Colon (tissue), 2 donors: ENCODE measurements at regions not wholly inside any gene's neighbourhood (a gene's known extent, or its start where the extent isn't known, plus 50 kb on each side); places are given as distances from the start of the nearest gene placed in this dataset.
"Not testable (repeated sequence)": the region's sequence is repeated elsewhere in the genome, so short reads cannot be mapped to it uniquely, and the experiment has no call there.

Source experiments
- FAIRE-seq: peaks from 2 replicates; lab custom pipeline; 2012; peaks lifted over from hg19 to GRCh38; lab: Jason Lieb, UNC
- donor health status: control.
- donor health status: control.

GRCh38 chr15:87722941-87723691, 533.4 kb downstream of the NTRK3 start:
- no peak for FAIRE-seq

DNA sequence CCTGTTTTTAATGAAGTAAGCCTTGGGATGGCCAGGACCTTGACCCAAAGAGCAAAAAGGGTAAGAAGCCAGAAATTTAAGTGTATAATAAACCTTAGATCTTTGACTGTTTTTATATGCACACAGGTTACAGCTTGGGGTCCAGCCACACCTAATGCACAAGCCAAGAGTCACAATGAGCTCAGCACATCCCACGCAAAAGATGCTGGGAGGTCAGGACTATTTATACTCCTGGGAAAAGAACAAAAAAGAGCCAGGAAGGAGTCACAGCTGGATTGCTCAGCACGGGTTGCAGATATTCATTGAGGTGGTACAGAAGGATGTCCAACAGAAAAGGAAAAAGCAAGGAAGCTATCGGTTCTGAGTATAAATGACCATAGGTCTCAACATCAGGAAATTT, 536.3 kb downstream of the NTRK3 start:
- no peak for FAIRE-seq

GRCh38 chr15:87716422-87716821, 540.1 kb downstream of the NTRK3 start:
- no peak for FAIRE-seq

DNA sequence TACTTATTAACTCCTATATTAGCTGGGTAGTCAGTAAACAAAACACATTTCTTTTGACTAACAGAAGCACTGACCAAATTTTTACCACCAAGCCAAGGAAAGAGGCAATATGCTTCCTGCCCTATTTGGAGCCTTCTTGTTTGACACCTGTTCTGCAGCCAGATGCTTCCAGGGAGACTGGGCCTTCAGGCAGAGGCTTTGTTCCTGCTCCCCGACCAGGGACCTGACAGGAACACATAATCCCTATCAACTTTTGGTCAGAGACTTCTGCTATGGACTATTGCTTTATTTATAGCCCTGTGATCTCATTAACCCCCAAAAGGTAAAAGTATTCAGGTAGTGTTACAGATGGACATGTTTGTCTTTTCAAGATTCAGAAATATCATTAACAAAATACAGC, 541.3 kb downstream of the NTRK3 start:
- no peak for FAIRE-seq

DNA sequence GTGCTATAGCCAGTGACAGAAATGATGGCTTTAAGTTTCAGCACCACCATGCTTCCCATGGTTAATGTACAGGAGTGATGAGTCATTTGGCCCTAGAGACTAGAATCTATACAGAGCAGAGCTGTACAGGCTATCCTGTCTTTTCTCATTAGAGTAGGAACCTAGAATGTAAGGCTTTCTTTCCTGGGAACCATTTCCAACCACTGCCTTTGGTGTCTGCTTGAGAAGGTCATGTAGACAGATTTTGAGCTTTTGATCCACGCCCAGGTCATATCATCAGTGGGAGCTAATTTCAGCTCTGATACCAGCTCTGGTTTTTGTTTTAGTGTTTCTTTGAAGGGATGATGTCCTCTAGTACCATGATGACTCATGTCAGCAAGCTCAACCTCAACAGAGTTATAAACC, 543.1 kb downstream of the NTRK3 start:
- FAIRE-seq, result no peak

DNA sequence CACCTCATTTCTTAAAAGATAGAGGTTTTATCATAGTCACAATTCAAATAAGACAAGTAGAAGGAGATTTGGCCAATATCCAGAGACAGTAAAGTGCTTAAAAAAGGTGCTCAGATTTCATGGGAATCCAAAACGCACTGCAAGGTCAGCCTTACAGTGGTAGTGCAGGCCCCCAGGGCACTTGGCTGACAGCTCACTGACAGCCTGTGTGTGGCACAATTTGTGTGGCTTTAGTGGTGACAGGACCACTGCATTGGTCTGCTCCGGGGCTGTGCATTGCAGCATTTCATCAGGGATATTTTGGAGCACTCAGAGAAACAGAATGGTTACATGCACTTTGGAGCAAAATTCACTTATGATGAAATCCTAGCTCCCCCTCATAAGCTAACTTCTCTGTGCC, 544.3 kb downstream of the NTRK3 start:
- FAIRE-seq, result no peak

GRCh38 chr15:87711026-87711425, 545.5 kb downstream of the NTRK3 start:
- no peak for FAIRE-seq

DNA sequence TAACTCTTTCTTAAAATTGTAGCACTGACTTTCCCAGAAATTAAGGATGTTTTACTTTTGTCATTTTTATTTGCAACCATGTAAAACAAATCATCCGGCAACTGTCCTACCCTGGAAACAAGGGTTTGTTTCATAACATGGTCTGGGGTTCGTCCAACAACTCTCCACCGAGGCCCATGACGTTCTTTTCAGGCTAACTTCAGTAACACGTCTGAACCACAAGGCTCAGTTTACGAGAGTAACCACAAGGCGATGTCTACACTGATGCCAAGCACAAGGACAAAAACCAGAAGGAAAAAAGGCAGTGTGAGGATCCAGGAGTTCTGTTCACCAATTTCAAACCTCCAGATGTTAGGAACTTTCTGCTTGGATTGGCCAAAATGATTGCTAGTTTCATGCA, 546.1 kb downstream of the NTRK3 start:
- FAIRE-seq, result no peak

DNA sequence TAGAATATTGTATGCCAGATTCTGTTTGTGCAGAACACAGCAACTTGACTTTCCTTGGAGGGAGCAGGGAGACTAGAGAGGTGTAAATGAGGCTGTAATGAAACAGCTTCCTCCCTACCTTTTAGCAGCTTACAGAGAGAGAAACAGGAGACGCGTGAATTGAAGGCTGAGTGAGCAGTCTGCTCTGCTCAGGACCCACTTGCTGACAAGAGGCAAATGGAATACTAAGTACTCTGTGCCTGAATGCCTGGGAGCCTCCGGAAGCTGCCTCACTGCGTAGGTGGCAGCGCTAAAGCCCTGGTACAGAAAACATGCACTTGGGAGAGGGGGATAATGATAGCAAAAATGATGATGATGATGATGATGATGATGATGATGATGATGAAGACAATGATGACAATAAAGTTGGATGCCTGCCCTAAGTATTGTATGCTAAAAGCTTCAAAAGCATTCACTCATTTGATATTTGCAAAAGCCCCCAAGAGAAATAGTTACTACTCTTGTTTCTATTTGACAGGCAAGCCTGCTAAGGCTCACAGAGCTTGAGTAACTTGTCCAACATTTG, 548.9 kb downstream of the NTRK3 start:
- no peak for FAIRE-seq

GRCh38 chr15:87707071-87707470, 549.5 kb downstream of the NTRK3 start:
- no peak for FAIRE-seq

- FAIRE-seq, result no peak
Measured at GRCh38 chr15:87706001-87706400, 550.5 kb downstream of the NTRK3 start.

- FAIRE-seq, result no peak
Measured at GRCh38 chr15:87704276-87704675, 552.3 kb downstream of the NTRK3 start.

GRCh38 chr15:87703327-87704111, 553.0 kb downstream of the NTRK3 start:
- no peak for FAIRE-seq

- no peak for FAIRE-seq
Measured at GRCh38 chr15:87702270-87702669, 554.3 kb downstream of the NTRK3 start.

- FAIRE-seq, result not testable (repeated sequence)
Measured at GRCh38 chr15:87698467-87698866, 558.1 kb downstream of the NTRK3 start.

DNA sequence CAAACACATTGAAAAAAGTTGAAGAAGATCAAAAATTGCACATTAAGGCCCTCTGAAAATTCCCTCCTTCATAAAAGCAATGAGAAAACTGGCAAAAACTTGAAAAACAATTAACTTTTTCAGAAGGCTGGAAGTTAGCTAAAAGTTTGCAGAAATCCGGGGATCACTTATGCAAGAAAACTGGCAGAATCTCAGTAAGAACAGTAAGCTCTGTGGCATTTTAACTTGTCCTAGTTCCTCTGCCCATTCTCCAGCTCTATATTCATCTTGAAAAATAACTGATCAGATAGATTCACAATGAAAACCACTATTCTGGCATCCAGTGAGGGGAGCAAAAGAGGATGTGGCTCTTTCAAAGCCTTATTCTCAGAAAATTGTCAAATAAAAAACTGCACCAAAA, 566.8 kb downstream of the NTRK3 start:
- no peak for FAIRE-seq

GRCh38 chr15:87687523-87687870, 569.0 kb downstream of the NTRK3 start:
- FAIRE-seq, result no peak

DNA sequence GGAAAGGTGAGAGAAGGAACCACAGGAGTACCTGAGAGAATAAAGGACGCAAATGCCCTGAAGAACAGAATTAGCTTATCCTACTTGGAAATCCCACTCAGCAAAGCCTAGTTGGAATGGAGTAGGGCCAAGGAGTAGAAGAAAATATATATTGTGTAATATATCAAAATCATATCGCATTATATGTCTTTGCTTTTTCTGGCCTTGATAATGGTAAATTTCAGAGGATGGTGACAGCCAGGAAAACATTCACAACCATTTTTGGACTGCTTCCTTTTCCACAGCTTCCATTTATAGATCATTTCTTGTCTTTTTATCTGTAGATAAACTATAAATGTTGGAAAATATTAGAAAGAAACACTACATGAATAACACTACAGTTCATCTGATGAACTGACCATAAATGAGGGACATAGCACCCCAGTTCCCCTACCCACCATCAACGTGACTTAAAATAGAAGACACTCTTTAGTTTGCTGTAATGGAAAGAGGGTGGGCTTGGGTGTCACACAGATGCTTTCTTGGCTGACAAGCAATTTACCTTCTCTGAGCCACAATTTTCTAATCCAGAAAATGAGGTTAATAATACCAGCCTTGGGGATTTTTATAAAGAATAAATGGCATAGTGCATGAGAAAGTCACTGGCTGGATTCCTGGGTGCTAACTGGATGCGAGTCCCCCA, 569.6 kb downstream of the NTRK3 start:
- FAIRE-seq, result no peak

DNA sequence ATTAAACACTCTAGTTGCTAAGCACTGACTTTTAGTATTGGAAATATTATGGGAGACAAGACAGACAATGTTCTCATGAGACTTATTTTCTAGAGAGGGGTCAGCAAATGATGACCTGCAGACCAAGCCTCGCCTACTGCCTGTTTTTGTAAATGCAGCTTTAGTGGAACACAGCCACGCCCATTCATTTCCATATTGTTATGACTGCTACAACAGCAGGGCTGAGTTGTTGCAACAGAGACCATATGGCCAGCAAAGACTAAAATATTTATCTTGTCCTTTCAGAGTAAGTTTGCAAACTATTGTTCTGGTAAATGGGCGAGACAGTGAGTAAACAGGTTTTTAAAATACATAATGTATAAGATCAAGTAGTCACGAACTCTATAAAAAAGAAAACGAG, 570.2 kb downstream of the NTRK3 start:
- no peak for FAIRE-seq

DNA sequence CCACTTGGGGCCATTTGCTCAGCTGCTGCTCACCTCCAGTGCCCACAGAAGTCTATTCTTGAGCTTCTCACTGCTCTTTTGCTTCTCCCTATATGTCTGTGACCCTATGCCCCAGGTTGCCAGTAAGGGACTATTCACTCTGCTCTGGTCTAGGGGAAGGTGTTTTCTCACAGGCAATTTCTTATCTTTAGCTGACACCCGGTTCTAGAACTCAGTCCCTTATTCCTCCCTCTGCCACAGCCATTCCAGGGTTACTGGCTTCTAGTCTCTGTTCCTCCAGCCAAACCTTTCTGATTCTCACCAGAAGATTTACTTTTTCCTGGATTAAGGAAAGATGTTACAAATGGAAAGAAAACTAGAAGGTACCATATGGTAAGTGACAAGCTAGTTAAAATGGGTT, 574.0 kb downstream of the NTRK3 start:
- no peak for FAIRE-seq

DNA sequence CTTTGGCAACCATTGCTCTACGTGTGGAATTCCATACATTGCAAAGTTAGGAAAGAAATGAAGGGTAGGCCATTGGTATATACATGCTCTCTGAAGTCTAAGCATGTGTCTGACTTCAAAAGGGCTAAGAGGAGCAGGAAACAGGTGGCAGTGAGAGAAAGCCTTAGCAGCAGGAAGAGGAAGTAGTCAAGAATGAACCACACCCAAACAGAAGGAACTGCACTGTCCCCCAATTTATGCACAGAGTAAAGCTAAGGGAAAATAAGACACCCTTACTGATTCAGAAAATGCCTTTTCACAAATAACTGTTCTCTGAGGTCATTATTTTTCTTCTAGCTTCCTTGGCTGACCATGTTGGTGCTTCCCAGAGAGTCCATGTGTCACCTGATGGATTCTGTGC, 575.4 kb downstream of the NTRK3 start:
- no peak for FAIRE-seq

DNA sequence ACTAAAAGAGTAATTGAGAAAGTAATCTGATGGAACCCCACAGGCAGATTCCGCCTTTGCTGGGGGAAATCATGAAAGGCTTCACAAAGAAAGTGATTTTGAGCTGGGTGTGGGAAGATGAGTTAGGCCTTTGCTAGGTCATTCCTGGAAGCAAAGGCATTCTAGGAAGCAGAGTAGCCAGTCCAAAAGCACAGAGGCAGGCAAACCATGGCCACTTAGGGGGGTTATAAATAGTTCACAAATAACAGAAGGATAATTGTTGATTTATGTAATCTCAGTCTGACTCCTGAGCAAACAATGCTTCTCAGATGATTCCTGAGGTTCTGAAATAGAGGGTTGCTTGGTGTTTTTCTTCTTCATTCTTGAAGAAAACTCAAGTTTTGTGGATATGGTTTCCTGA, 576.3 kb downstream of the NTRK3 start:
- FAIRE-seq, result no peak

- no peak for FAIRE-seq
Measured at GRCh38 chr15:87675271-87675670, 581.3 kb downstream of the NTRK3 start.
